ENCODE measurements at regions not wholly inside any gene's neighbourhood (a gene's known extent, or its start where the extent isn't known, plus 50 kb on each side); places are given as distances from the start of the nearest gene placed in this dataset.

- no peak overlapping the region for H3K4me3 Mint-ChIP-seq
- no peak overlapping the region for H3K27ac Mint-ChIP-seq
- DNase-seq (ENCODE audit: low spot score) = no peak
- H3K36me3 Mint-ChIP-seq (ENCODE audit: low read depth) = no peaks in the 10 kb centered on the region
- no peaks in the 10 kb centered on the region for H3K4me1 Mint-ChIP-seq (ENCODE audit: low read depth)
- H3K9me3 Mint-ChIP-seq = no peaks in the 10 kb centered on the region
- H3K27me3 Mint-ChIP-seq (ENCODE audit: insufficient read depth) = peaks cover 7% of the 10 kb centered on the region
- intact Hi-C loops (cut with micrococcal nuclease) = no loop called here
Measured at GRCh38 chr12:125239563-125239962, 174.3 kb downstream of the AACS start.

- no peak for DNase-seq (ENCODE audit: low spot score)
- Mint-ChIP-seq H3K9me3 (no peaks in the 10 kb centered on the region), H3K4me1 (ENCODE audit: low read depth) (no peaks in the 10 kb centered on the region), H3K36me3 (ENCODE audit: low read depth) (no peaks in the 10 kb centered on the region), H3K4me3 (no peak overlapping the region), H3K27ac (no peak overlapping the region), H3K27me3 (ENCODE audit: insufficient read depth) (peaks cover 5% of the 10 kb centered on the region)
- intact Hi-C loops (cut with micrococcal nuclease) = no loop called here
Measured at GRCh38 chr12:125240717-125241116, 175.5 kb downstream of the AACS start.

- Mint-ChIP-seq H3K9me3 (no peaks in the 10 kb centered on the region), H3K36me3 (ENCODE audit: low read depth) (no peaks in the 10 kb centered on the region), H3K27ac (no peak overlapping the region), H3K27me3 (ENCODE audit: insufficient read depth) (peaks cover 2% of the 10 kb centered on the region), H3K4me3 (no peak overlapping the region), H3K4me1 (ENCODE audit: low read depth) (no peaks in the 10 kb centered on the region)
- no peak for DNase-seq (ENCODE audit: low spot score)
- intact Hi-C loops (cut with micrococcal nuclease) = no loop called here
Measured at GRCh38 chr12:125243811-125244210, 178.6 kb downstream of the AACS start.

GRCh38 chr12:125244338-125244737, 179.1 kb downstream of the AACS start:
- H3K36me3 Mint-ChIP-seq (ENCODE audit: low read depth) = no peaks in the 10 kb centered on the region
- no peak for DNase-seq (ENCODE audit: low spot score)
- H3K9me3 Mint-ChIP-seq = no peaks in the 10 kb centered on the region
- H3K27me3 Mint-ChIP-seq (ENCODE audit: insufficient read depth) = peaks cover 2% of the 10 kb centered on the region
- H3K4me3 Mint-ChIP-seq = no peak overlapping the region
- H3K4me1 Mint-ChIP-seq (ENCODE audit: low read depth) = no peaks in the 10 kb centered on the region
- no peak overlapping the region for H3K27ac Mint-ChIP-seq
- intact Hi-C loops (cut with micrococcal nuclease) = no loop called here

GRCh38 chr12:125245581-125246557, 180.6 kb downstream of the AACS start:
- intact Hi-C loops (cut with micrococcal nuclease) = no loop called here
- Mint-ChIP-seq H3K4me1 (ENCODE audit: low read depth) (no peaks in the 10 kb centered on the region), H3K27ac (no peak overlapping the region), H3K36me3 (ENCODE audit: low read depth) (no peaks in the 10 kb centered on the region), H3K9me3 (no peaks in the 10 kb centered on the region), H3K27me3 (ENCODE audit: insufficient read depth) (peaks cover 2% of the 10 kb centered on the region), H3K4me3 (no peak overlapping the region)
- DNase-seq (ENCODE audit: low spot score) = no peak

GRCh38 chr12:125247477-125247876, 182.2 kb downstream of the AACS start:
- Mint-ChIP-seq H3K36me3 (ENCODE audit: low read depth) (no peaks in the 10 kb centered on the region), H3K4me1 (ENCODE audit: low read depth) (no peaks in the 10 kb centered on the region), H3K27me3 (ENCODE audit: insufficient read depth) (peaks cover 2% of the 10 kb centered on the region), H3K9me3 (no peaks in the 10 kb centered on the region), H3K4me3 (no peak overlapping the region), H3K27ac (no peak overlapping the region)
- intact Hi-C loops (cut with micrococcal nuclease) = no loop called here
- no peak for DNase-seq (ENCODE audit: low spot score)

- no peak overlapping the region for H3K27ac Mint-ChIP-seq
Measured at GRCh38 chr12:125249066-125249824, 184.0 kb downstream of the AACS start.

GRCh38 chr12:125249932-125250331, 184.7 kb downstream of the AACS start:
- no peaks in the 10 kb centered on the region for H3K36me3 Mint-ChIP-seq (ENCODE audit: low read depth)
- no peaks in the 10 kb centered on the region for H3K9me3 Mint-ChIP-seq
- no peaks in the 10 kb centered on the region for H3K4me1 Mint-ChIP-seq (ENCODE audit: low read depth)
- no peak overlapping the region for H3K27ac Mint-ChIP-seq
- H3K4me3 Mint-ChIP-seq = no peak overlapping the region
- no peak for DNase-seq (ENCODE audit: low spot score)
- intact Hi-C loops (cut with micrococcal nuclease) = no loop called here
- H3K27me3 Mint-ChIP-seq (ENCODE audit: insufficient read depth) = no peaks in the 10 kb centered on the region

More at GRCh38 chr12:125249066-125249824, 184.0 kb downstream of the AACS start:
- H3K9me3 Mint-ChIP-seq = no peaks in the 10 kb centered on the region
- intact Hi-C loops (cut with micrococcal nuclease) = no loop called here
- H3K27me3 Mint-ChIP-seq (ENCODE audit: insufficient read depth) = no peaks in the 10 kb centered on the region
- H3K4me1 Mint-ChIP-seq (ENCODE audit: low read depth) = no peaks in the 10 kb centered on the region
- H3K4me3 Mint-ChIP-seq = no peak overlapping the region
- H3K36me3 Mint-ChIP-seq (ENCODE audit: low read depth) = no peaks in the 10 kb centered on the region
- no peak for DNase-seq (ENCODE audit: low spot score)

- Mint-ChIP-seq H3K36me3 (ENCODE audit: low read depth) (no peaks in the 10 kb centered on the region), H3K27me3 (ENCODE audit: insufficient read depth) (peaks cover 3% of the 10 kb centered on the region), H3K9me3 (no peaks in the 10 kb centered on the region), H3K27ac (no peak overlapping the region), H3K4me1 (ENCODE audit: low read depth) (no peaks in the 10 kb centered on the region), H3K4me3 (no peak overlapping the region)
- intact Hi-C loops (cut with micrococcal nuclease) = no loop called here
- DNase-seq (ENCODE audit: low spot score) = no peak
Measured at GRCh38 chr12:125254236-125254635, 189.0 kb downstream of the AACS start.

- H3K4me1 Mint-ChIP-seq (ENCODE audit: low read depth) = no peaks in the 10 kb centered on the region
- H3K27me3 Mint-ChIP-seq (ENCODE audit: insufficient read depth) = peaks cover 3% of the 10 kb centered on the region
- no peak overlapping the region for H3K4me3 Mint-ChIP-seq
- no peaks in the 10 kb centered on the region for H3K9me3 Mint-ChIP-seq
- H3K27ac Mint-ChIP-seq = no peak overlapping the region
- intact Hi-C loops (cut with micrococcal nuclease) = no loop called here
- DNase-seq (ENCODE audit: low spot score) = no peak
- no peaks in the 10 kb centered on the region for H3K36me3 Mint-ChIP-seq (ENCODE audit: low read depth)
Measured at GRCh38 chr12:125254856-125255255, 189.6 kb downstream of the AACS start.

GRCh38 chr12:125255935-125256633, 190.8 kb downstream of the AACS start:
- Mint-ChIP-seq H3K4me1 (ENCODE audit: low read depth) (no peaks in the 10 kb centered on the region), H3K36me3 (ENCODE audit: low read depth) (no peaks in the 10 kb centered on the region), H3K9me3 (no peaks in the 10 kb centered on the region), H3K27ac (no peak overlapping the region), H3K4me3 (no peak overlapping the region), H3K27me3 (ENCODE audit: insufficient read depth) (peaks cover 3% of the 10 kb centered on the region)
- intact Hi-C loops (cut with micrococcal nuclease) = no loop called here
- DNase-seq (ENCODE audit: low spot score) = no peak

GRCh38 chr12:125256634-125256936, 191.3 kb downstream of the AACS start:
- intact Hi-C loops (cut with micrococcal nuclease) = no loop called here
- Mint-ChIP-seq H3K27me3 (ENCODE audit: insufficient read depth) (peaks cover 3% of the 10 kb centered on the region), H3K36me3 (ENCODE audit: low read depth) (no peaks in the 10 kb centered on the region), H3K4me1 (ENCODE audit: low read depth) (no peaks in the 10 kb centered on the region), H3K9me3 (no peaks in the 10 kb centered on the region), H3K27ac (no peak overlapping the region), H3K4me3 (no peak overlapping the region)
- DNase-seq (ENCODE audit: low spot score) = no peak
